ENCODE measurements at regions not wholly inside any gene's neighbourhood (a gene's known extent, or its start where the extent isn't known, plus 50 kb on each side); places are given as distances from the start of the nearest gene placed in this dataset.
"Not testable (repeated sequence)": the region's sequence is repeated elsewhere in the genome, so short reads cannot be mapped to it uniquely, and the experiment has no call there.

- intact Hi-C loops (cut with DNase I): no loop called here
- DNase-seq (ENCODE audit: low spot score): no peak
These were observed 105.9 kb upstream of the EDEM3 start for GRCh38 chr1:184860535-184860934.

GRCh38 chr1:184859381-184860105, 104.9 kb upstream of the EDEM3 start:
- intact Hi-C loops (cut with DNase I): no loop called here
- DNase-seq (ENCODE audit: low spot score): no peak

GRCh38 chr1:184858288-184858687, 103.6 kb upstream of the EDEM3 start:
- intact Hi-C loops (cut with DNase I): no loop called here
- no peak for DNase-seq (ENCODE audit: low spot score)

- intact Hi-C loops (cut with DNase I): no loop called here
- no peak for DNase-seq (ENCODE audit: low spot score)
These were observed 100.0 kb upstream of the EDEM3 start for GRCh38 chr1:184854496-184855140.

GRCh38 chr1:184854036-184854435, 99.4 kb upstream of the EDEM3 start:
- no peak for DNase-seq (ENCODE audit: low spot score)
- intact Hi-C loops (cut with DNase I): no loop called here

DNA sequence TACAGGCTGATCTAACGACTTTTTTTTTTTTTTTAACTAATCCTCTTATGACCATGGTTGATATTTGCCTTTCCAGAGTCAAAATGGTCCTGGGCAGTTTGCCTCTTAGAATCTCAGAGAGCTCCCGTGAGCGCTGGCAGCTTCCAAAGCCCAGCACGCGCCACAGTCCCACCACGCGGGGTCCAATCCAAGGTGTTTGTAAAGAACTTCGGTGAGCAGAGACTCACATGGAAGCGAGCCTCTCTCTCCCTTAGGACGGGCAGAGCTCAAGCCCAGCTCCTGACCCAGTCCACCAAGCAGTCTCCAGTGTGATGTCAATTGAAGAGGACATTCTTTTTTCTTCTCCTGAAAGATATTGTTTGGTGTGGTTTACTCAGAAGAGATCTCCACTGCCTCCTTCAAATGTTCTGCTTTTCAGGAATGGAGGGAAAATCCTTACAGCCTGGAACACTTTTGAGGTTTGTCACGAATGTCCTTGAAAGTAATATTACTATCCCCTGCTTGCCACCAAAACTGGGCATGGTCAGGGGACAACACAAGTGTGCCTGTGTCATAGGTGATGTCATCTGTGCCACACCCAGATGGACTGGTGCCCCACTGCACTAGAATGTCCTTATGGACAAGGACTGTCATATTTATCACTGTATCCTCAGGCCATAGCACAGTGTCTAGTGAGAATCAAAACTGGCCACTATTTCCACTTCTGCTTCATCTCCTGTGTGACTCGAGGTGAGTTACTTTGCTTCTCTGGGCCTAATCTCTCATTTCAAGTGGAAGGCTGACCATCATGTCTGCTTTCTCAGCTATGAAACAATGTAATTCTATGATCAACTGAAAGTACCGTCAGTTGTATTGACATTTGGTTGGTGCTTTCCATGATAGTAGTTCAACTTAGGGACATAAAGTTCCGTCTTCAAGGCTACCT, 97.4 kb upstream of the EDEM3 start:
- DNase-seq (ENCODE audit: low spot score): no peak
- intact Hi-C loops (cut with DNase I): no loop called here

GRCh38 chr1:184843732-184844495, 89.3 kb upstream of the EDEM3 start:
- no peak for DNase-seq (ENCODE audit: low spot score)
- intact Hi-C loops (cut with DNase I): no loop called here

DNA sequence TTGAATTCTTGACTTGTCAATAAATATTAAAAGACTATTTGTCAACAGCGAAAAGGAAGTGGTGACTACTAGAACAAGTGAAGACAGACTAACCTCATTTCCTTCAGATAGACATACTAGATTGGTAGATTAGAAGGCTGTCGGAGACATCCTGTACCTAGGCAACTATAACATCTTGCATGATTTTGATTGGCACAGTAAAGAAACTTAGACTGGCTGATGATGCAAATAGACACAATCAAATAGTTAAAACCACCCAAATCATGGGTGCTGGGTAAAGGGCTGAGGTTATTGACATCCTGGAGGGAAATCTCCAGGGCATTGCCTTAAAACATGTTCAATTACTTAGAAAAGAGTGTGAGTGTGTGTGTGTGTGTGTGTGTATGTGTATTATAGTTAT, 85.9 kb upstream of the EDEM3 start:
- intact Hi-C loops (cut with DNase I): no loop called here
- DNase-seq (ENCODE audit: low spot score): no peak

GRCh38 chr1:184838504-184838951, 83.9 kb upstream of the EDEM3 start:
- no peak for DNase-seq (ENCODE audit: low spot score)
- intact Hi-C loops (cut with DNase I): no loop called here

DNA sequence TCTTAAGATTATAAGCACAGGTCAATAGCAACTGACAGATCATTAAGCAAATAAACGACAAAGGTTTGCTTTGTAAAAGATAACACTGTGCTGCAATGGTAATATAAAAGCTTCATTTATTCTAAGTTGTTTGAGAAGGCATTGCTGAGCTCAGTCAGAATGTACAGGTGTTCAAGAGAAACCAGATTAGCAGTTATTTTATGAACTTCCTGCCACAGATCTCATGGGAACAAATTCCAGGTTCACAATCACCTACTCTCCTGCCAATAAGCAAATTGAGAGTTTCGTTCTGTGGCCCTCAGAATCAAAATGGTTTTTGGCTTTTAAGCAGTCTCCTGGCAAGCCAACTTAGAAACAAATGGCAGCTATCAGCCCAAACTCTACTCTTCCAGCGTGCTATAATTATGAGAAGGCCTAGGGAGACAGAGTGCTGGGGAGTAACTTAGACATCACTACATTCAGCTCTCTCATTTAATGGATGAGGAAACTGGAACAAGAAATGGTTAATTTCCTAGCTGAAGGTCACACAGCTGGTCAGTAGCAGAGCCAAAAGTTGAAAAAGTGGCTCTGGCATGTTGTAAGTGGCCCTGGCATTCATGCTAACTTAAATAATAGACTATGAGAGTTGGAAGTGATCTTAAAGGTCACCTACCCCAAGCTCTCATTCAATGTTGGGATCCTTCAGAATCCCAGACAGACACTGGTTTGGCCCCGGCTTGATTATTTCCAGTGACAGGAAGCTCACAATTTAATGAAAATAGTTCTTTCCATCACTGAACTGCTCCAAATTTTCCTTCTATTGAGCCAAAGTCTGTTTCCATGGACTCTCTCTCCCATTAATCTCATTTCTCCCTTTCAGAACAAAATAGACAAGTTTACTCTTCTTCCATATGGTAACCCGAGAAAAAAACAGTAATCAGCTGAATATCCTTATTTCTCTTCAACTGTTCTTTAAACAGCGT, 82.6 kb upstream of the EDEM3 start:
- intact Hi-C loops (cut with DNase I): no loop called here
- DNase-seq (ENCODE audit: low spot score): no peak

- intact Hi-C loops (cut with DNase I): no loop called here
These were observed 81.5 kb upstream of the EDEM3 start for GRCh38 chr1:184836141-184836540.

GRCh38 chr1:184833994-184834393, 79.3 kb upstream of the EDEM3 start:
- intact Hi-C loops (cut with DNase I); DNase-seq (ENCODE audit: low spot score): not testable (repeated sequence)

More at GRCh38 chr1:184836141-184836540, 81.5 kb upstream of the EDEM3 start:
- DNase-seq (ENCODE audit: low spot score): no peak

DNA sequence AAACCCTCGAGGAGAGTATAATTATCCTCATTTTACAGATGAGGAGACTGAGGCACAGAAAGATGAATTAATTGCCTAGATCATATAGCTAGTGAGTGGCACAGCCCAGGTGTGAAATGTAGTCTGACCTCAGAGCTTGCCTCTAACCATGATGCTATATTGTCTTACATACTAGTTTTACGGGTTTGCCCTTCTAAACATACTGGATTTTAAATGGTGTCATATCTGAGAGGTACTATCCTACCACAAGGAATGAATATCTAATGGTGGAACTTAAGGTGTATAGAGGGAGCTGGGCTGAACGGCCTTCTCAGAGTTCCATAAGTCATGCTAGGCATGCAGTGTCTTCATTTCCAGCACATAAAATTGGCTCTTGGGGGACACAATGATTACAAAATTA, 77.9 kb upstream of the EDEM3 start:
- intact Hi-C loops (cut with DNase I): no loop called here
- no peak for DNase-seq (ENCODE audit: low spot score)

DNA sequence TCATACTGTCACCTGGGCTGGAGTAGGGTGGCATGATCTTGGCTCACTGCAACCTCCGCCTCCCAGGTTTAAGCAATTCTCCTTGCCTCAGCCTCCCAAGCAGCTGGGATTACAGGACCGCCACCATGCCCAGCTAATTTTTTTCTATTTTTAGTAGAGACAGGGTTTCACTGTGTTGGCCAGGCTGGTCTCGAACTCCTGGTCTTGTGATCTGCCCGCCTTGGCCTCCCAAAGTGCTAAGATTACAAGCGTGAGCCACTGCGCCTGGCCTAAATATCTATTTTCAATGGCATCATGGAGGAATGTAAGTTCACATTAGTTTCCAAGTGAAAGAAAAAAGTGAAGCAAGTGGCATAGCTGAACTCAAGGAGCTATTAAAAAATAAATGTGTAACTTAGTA, 74.8 kb upstream of the EDEM3 start:
- not testable (repeated sequence) for DNase-seq (ENCODE audit: low spot score)
- intact Hi-C loops (cut with DNase I): loop anchor here (5.0 kb wide), 1 partner anchor 53 kb away; no protein-coding TSS in a partner anchor

GRCh38 chr1:184828369-184828717, 73.7 kb upstream of the EDEM3 start:
- intact Hi-C loops (cut with DNase I): loop anchor here (5.0 kb wide), 1 partner anchor 54 kb away; no protein-coding TSS in a partner anchor
- no peak for DNase-seq (ENCODE audit: low spot score)

DNA sequence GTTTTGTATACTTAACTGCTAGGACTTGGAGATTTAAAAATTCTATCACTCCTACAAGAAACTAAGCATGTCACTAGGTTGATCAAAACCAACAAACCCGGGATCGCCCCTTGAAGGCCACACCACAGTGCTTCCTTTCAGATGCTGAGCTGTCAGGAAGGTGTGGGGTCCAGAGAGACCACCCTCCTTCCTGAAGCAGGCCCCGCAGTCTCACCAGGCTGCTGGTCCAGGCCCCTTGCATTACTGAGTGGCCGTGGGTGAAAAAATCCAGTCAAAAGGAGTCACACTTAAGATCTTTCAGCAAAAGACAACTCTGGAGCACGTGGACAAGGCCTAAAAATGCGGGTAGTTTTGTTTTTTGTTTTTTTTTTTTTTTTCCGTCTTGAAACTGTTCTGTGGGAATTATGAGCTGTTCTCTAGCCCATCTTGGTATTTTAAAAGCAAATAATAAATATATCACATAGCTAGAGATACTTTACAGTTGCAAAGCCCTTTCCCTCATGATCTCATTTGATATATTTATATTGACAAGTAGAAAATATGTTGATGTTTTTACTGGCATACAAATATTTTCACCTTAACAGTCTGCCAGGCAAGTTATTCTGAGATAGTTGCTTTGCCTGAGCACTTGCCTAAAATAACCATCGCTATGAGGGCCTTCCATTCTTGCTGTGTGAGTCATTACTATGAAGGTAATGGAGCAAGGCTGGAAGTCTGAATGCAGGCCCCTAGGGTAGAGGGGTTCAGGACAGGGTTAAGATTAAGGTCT, 73.1 kb upstream of the EDEM3 start:
- no peak for DNase-seq (ENCODE audit: low spot score)
- intact Hi-C loops (cut with DNase I): loop anchor here (1.0 to 5.0 kb wide), 2 partner anchors 55 to 143 kb away; no protein-coding TSS in a partner anchor

DNA sequence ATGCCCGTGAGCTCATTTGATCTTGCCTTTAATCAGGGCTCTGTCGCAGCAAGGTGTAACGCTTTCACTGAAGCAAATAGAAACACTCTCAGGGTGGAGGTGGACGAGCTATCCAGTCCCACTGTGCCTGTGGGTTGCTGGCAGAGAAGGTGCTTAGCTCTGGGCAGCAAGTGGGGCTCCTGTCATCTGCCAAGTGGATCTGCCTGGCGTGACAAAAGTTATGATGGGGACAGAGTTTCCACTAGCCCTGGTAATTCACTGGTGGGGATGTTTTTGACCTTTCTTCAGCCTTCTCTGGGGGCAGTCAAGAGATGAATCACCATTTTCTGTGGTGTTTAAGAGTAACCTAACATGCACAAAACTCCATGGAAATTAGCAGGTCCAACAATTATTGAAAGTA, 71.3 kb upstream of the EDEM3 start:
- intact Hi-C loops (cut with DNase I): loop anchor here (5.0 kb wide), 1 partner anchor 56 kb away; no protein-coding TSS in a partner anchor
- no peak for DNase-seq (ENCODE audit: low spot score)

Data from cardiac septum (tissue), 1 donor.